Large intestine (tissue), 3 donors: ENCODE measurements at regions not wholly inside any gene's neighbourhood (a gene's known extent, or its start where the extent isn't known, plus 50 kb on each side); places are given as distances from the start of the nearest gene placed in this dataset.
"Not testable (repeated sequence)": the region's sequence is repeated elsewhere in the genome, so short reads cannot be mapped to it uniquely, and the experiment has no call there.

ENCODE experiments used
- DNase-seq, 2 donors: peaks; one replicate each; pipeline versions ENCODE4 v3.0.0 to v3.0.0-alpha.2; 2013
- H3K27ac ChIP-seq: one replicate; pipeline ENCODE4 v1.5.1; 2013; ENCODE audit warnings: low read length
- H3K27me3 ChIP-seq: 2 replicates; pipeline ENCODE4 v1.6.1; 2013; ENCODE audit warnings: low read length; ENCODE audit not compliant: control insufficient read depth, insufficient read depth
- H3K36me3 ChIP-seq: 2 replicates; pipeline ENCODE4 v1.6.1; 2013; ENCODE audit warnings: low read length; ENCODE audit not compliant: control insufficient read depth, insufficient read depth
- H3K4me1 ChIP-seq: one replicate; pipeline ENCODE4 v1.6.1; 2013; ENCODE audit warnings: low read length; ENCODE audit not compliant: control insufficient read depth, insufficient read depth
- H3K4me3 ChIP-seq: one replicate; pipeline ENCODE4 v1.5.1; 2013; ENCODE audit warnings: low read length
- H3K9me3 ChIP-seq: one replicate; pipeline ENCODE4 v1.6.1; 2013; ENCODE audit warnings: mild to moderate bottlenecking, low read depth, low read length, moderate library complexity; ENCODE audit not compliant: control insufficient read depth
- WGBS: methylation state at CpG from one replicate; pipeline ENCODE4 v1.1.5; 2013; ENCODE audit warnings: low lambda C conversion rate; ENCODE audit not compliant: insufficient coverage; 5-methylcytosine and 5-hydroxymethylcytosine counted together

GRCh38 chr1:47659146-47659545, 221.3 kb downstream of the FOXD2 start:
- Histone ChIP-seq H3K9me3 (no peaks in the 10 kb centered on the region), H3K27ac (no peak overlapping the region), H3K27me3 (no peaks in the 10 kb centered on the region), H3K36me3 (no peaks in the 10 kb centered on the region), H3K4me3 (no peak overlapping the region), H3K4me1 (no peaks in the 10 kb centered on the region)
- 60% methylated on average over 1 of the region's 6 CpGs for WGBS
- peak; percentile 75 for DNase-seq

- Histone ChIP-seq H3K27me3 (no peaks in the 10 kb centered on the region), H3K36me3 (no peaks in the 10 kb centered on the region), H3K27ac (no peak overlapping the region), H3K4me1 (no peaks in the 10 kb centered on the region), H3K9me3 (no peaks in the 10 kb centered on the region), H3K4me3 (no peak overlapping the region)
- DNase-seq, result no peak
- no CpG with 5 or more reads among the region's 1 CpG for WGBS
Observed at GRCh38 chr1:47660622-47661021, 222.8 kb downstream of the FOXD2 start.

GRCh38 chr1:47661040-47661439, 223.2 kb downstream of the FOXD2 start:
- Histone ChIP-seq H3K9me3 (no peaks in the 10 kb centered on the region), H3K36me3 (no peaks in the 10 kb centered on the region), H3K4me1 (no peaks in the 10 kb centered on the region), H3K27ac (no peak overlapping the region), H3K27me3 (no peaks in the 10 kb centered on the region), H3K4me3 (no peak overlapping the region)
- no peak for DNase-seq
- WGBS, result no CpG with 5 or more reads among the region's 6 CpGs

- 100% methylated on average over 1 of the region's 3 CpGs for WGBS
- Histone ChIP-seq H3K4me3 (no peak overlapping the region), H3K4me1 (no peaks in the 10 kb centered on the region), H3K9me3 (no peaks in the 10 kb centered on the region), H3K27me3 (no peaks in the 10 kb centered on the region), H3K27ac (no peak overlapping the region), H3K36me3 (no peaks in the 10 kb centered on the region)
- no peak for DNase-seq
Observed at GRCh38 chr1:47662068-47662467, 224.2 kb downstream of the FOXD2 start.

GRCh38 chr1:47663286-47663685, 225.4 kb downstream of the FOXD2 start:
- Histone ChIP-seq H3K9me3 (no peaks in the 10 kb centered on the region), H3K4me1 (no peaks in the 10 kb centered on the region), H3K27me3 (no peaks in the 10 kb centered on the region), H3K36me3 (no peaks in the 10 kb centered on the region), H3K4me3 (no peak overlapping the region), H3K27ac (no peak overlapping the region)
- DNase-seq, result no peak
- 80% methylated on average over 1 of the region's 6 CpGs for WGBS

GRCh38 chr1:47664356-47664755, 226.5 kb downstream of the FOXD2 start:
- Histone ChIP-seq H3K36me3 (no peaks in the 10 kb centered on the region), H3K27ac (no peak overlapping the region), H3K4me3 (no peak overlapping the region), H3K27me3 (no peaks in the 10 kb centered on the region), H3K4me1 (no peaks in the 10 kb centered on the region), H3K9me3 (no peaks in the 10 kb centered on the region)
- DNase-seq, result no peak
- WGBS, result no CpG with 5 or more reads among the region's 4 CpGs

GRCh38 chr1:47664896-47665295, 227.1 kb downstream of the FOXD2 start:
- H3K36me3 ChIP-seq, H3K27ac ChIP-seq, H3K4me3 ChIP-seq, DNase-seq, H3K4me1 ChIP-seq, H3K27me3 ChIP-seq, H3K9me3 ChIP-seq: not testable (repeated sequence)
- WGBS, result 89% methylated on average over 2 of the region's 8 CpGs

GRCh38 chr1:47669081-47669585, 231.3 kb downstream of the FOXD2 start:
- H3K9me3 ChIP-seq, result peaks cover 6% of the 10 kb centered on the region
- WGBS, result 100% methylated on average over 3 of the region's 10 CpGs
- no peak overlapping the region for H3K4me3 ChIP-seq
- DNase-seq, result no peak
- H3K27me3 ChIP-seq, result no peaks in the 10 kb centered on the region
- no peaks in the 10 kb centered on the region for H3K4me1 ChIP-seq
- no peaks in the 10 kb centered on the region for H3K36me3 ChIP-seq
- H3K27ac ChIP-seq, result no peak overlapping the region

GRCh38 chr1:47672622-47673021, 234.8 kb downstream of the FOXD2 start:
- DNase-seq, result no peak
- peaks cover 6% of the 10 kb centered on the region for H3K9me3 ChIP-seq
- no peak overlapping the region for H3K27ac ChIP-seq
- no peaks in the 10 kb centered on the region for H3K27me3 ChIP-seq
- H3K4me1 ChIP-seq, result no peaks in the 10 kb centered on the region
- no peak overlapping the region for H3K4me3 ChIP-seq
- no peaks in the 10 kb centered on the region for H3K36me3 ChIP-seq

GRCh38 chr1:47674189-47674588, 236.3 kb downstream of the FOXD2 start:
- H3K36me3 ChIP-seq, result no peaks in the 10 kb centered on the region
- no peak overlapping the region for H3K27ac ChIP-seq
- no peaks in the 10 kb centered on the region for H3K4me1 ChIP-seq
- peaks cover 6% of the 10 kb centered on the region for H3K9me3 ChIP-seq
- H3K27me3 ChIP-seq, result no peaks in the 10 kb centered on the region
- no peak for DNase-seq
- H3K4me3 ChIP-seq, result no peak overlapping the region

GRCh38 chr1:47675047-47675675, 237.3 kb downstream of the FOXD2 start:
- DNase-seq, result no peak
- Histone ChIP-seq H3K4me1 (no peaks in the 10 kb centered on the region), H3K36me3 (no peaks in the 10 kb centered on the region), H3K9me3 (peaks cover 6% of the 10 kb centered on the region), H3K4me3 (no peak overlapping the region), H3K27ac (no peak overlapping the region), H3K27me3 (no peaks in the 10 kb centered on the region)
- WGBS, result no CpG with 5 or more reads among the region's 3 CpGs
